ENCODE measurements at regions not wholly inside any gene's neighbourhood (a gene's known extent, or its start where the extent isn't known, plus 50 kb on each side); places are given as distances from the start of the nearest gene placed in this dataset.

- TF ChIP-seq USF2 (IDR thresholded peaks at IDR 0.05; ENCODE audit: low read depth, low read length) (no peak), SMC3 (IDR thresholded peaks at IDR 0.05; ENCODE audit: low read depth, low read length) (no peak), BHLHE40 (IDR thresholded peaks at IDR 0.05; ENCODE audit: low read depth, low read length) (no peak), RCOR1 (IDR thresholded peaks at IDR 0.05; ENCODE audit: insufficient replicate concordance, low read length) (no peak), FOS (IDR thresholded peaks at IDR 0.05; ENCODE audit: low read depth, low read length) (no peak), ELK1 (IDR thresholded peaks at IDR 0.05; ENCODE audit: borderline replicate concordance, low read depth, low read length) (no peak), RFX5 (IDR thresholded peaks at IDR 0.05; ENCODE audit: low read depth, low read length) (no peak), NFE2L2 (IDR thresholded peaks at IDR 0.05; ENCODE audit: low read depth, low read length) (no peak), RAD21 (IDR thresholded peaks at IDR 0.05; ENCODE audit: low read length) (no peak), CHD1 (IDR thresholded peaks at IDR 0.05; ENCODE audit: low read depth, low read length) (no peak), MAZ (IDR thresholded peaks at IDR 0.05; ENCODE audit: borderline replicate concordance, low read depth, low read length) (no peak), POLR2A (IDR thresholded peaks at IDR 0.05; ENCODE audit: low read depth, low read length) (no peak), CEBPB (IDR thresholded peaks at IDR 0.05; ENCODE audit: low read depth, low read length) (no peak), MXI1 (IDR thresholded peaks at IDR 0.05; ENCODE audit: borderline replicate concordance, low read depth, low read length) (no peak), MAFK (IDR thresholded peaks at IDR 0.05; ENCODE audit: low read depth, low read length) (no peak), CTCF (conservative IDR thresholded peaks at IDR 0.05; ENCODE audit: low read depth, low read length) (no peak)
- POLR2A ChIA-PET (ENCODE audit: unreplicated experiment): no interaction called here
- in situ Hi-C loops (cut with MboI; ENCODE audit: low sequenced_read_pairs): no loop called here
- Histone ChIP-seq H3K4me2 (ENCODE audit: low read depth, low read length) (no peak overlapping the region), H4K91ac (ENCODE audit: insufficient read depth, low read depth, low read length) (no peak overlapping the region), H3K56ac (ENCODE audit: extremely low read depth, insufficient read depth, low read length) (no peak overlapping the region), H3K23ac (ENCODE audit: low read depth, low read length) (no peak overlapping the region), H3K9me1 (ENCODE audit: insufficient read depth, low read length) (no peaks in the 10 kb centered on the region), H2BK20ac (ENCODE audit: low read depth, low read length) (no peak overlapping the region), H2AFZ (replicated peaks; ENCODE audit: low read length, poor library complexity) (no peak overlapping the region), H3K36me3 (ENCODE audit: control insufficient read depth, insufficient read depth, low read length) (no peaks in the 10 kb centered on the region), H3K14ac (replicated peaks; ENCODE audit: low read depth, low read length) (no peak overlapping the region), H4K5ac (ENCODE audit: low read depth, low read length) (no peak overlapping the region), H3K18ac (ENCODE audit: low read depth, low read length) (no peak overlapping the region), H2BK5ac (ENCODE audit: low read depth, low read length, poor library complexity, severe bottlenecking) (no peak overlapping the region), H4K20me1 (ENCODE audit: insufficient read depth, low read length) (no peaks in the 10 kb centered on the region), H3K4ac (ENCODE audit: low read depth, low read length) (no peak overlapping the region), H3K4me1 (ENCODE audit: control insufficient read depth, insufficient read depth, low read length) (no peaks in the 10 kb centered on the region), H2AK5ac (ENCODE audit: low read depth, low read length) (no peak overlapping the region), H2BK120ac (ENCODE audit: low read depth, low read length) (no peak overlapping the region), H2BK15ac (ENCODE audit: low read depth, low read length) (no peak overlapping the region), H4K8ac (ENCODE audit: low read depth in 2 of 2, low read length in 2 of 2) (no peak overlapping the region), H3K27me3 (ENCODE audit: control insufficient read depth, insufficient read depth, low read length) (peaks cover 1% of the 10 kb centered on the region), H3K27ac (ENCODE audit: insufficient read depth, low read length) (no peak overlapping the region), H3K9me3 (ENCODE audit: control insufficient read depth, insufficient read depth, low read length) (no peaks in the 10 kb centered on the region), H2AK9ac (replicated peaks; ENCODE audit: low read depth, low read length, poor library complexity) (no peak overlapping the region), H3K79me1 (ENCODE audit: low read depth in 1 of 2, low read length in 2 of 2) (no peaks in the 10 kb centered on the region), H3K9ac (ENCODE audit: low read depth, low read length) (no peak overlapping the region), H3K4me3 (ENCODE audit: insufficient read depth, low read depth, low read length) (no peak overlapping the region)
- DNase-seq (no peak), ATAC-seq (ENCODE audit: low read depth) (no peak)
- intact Hi-C loops (cut with micrococcal nuclease): no loop called here
- WGBS, 2 experiments (ENCODE audit: extremely low coverage in 2 of 2, insufficient read length in 1 of 2): no CpG with 5 or more reads among the region's 2 CpGs
- CTCF ChIA-PET: no interaction called here
- dilution Hi-C loops (cut with HindIII; ENCODE audit: low sequenced_read_pairs, unreplicated experiment): no loop called here
- no TSS peak for BruUV-seq (replicated peaks)
Measured at GRCh38 chr6:128763599-128764300, 119.2 kb upstream of the LAMA2 start.
